ENCODE measurements at regions not wholly inside any gene's neighbourhood (a gene's known extent, or its start where the extent isn't known, plus 50 kb on each side); places are given as distances from the start of the nearest gene placed in this dataset.
"Not testable (repeated sequence)": the region's sequence is repeated elsewhere in the genome, so short reads cannot be mapped to it uniquely, and the experiment has no call there.

GRCh38 chr14:40221428-40221827 is 789.2 kb upstream of the FBXO33 start:
- TF ChIP-seq ZFX (IDR thresholded peaks at IDR 0.05; ENCODE audit: borderline replicate concordance) (no peak), CTCF (IDR thresholded peaks at IDR 0.05) (no peak)
- peak overlapping the region; percentile 94 for H3K27ac ChIP-seq

- no peak for TF ChIP-seq ZFX (IDR thresholded peaks at IDR 0.05; ENCODE audit: borderline replicate concordance)
- TF ChIP-seq CTCF (IDR thresholded peaks at IDR 0.05) = no peak
- no peak overlapping the region for H3K27ac ChIP-seq
Measured at GRCh38 chr14:40219032-40219431, 786.8 kb upstream of the FBXO33 start.

- TF ChIP-seq ZFX (IDR thresholded peaks at IDR 0.05; ENCODE audit: borderline replicate concordance) = no peak
- no peak for TF ChIP-seq CTCF (IDR thresholded peaks at IDR 0.05)
- H3K27ac ChIP-seq = no peak overlapping the region
Measured at GRCh38 chr14:40218282-40218941, 786.2 kb upstream of the FBXO33 start.

GRCh38 chr14:40216976-40217375 is 784.7 kb upstream of the FBXO33 start:
- no peak overlapping the region for H3K27ac ChIP-seq
- no peak for TF ChIP-seq ZFX (IDR thresholded peaks at IDR 0.05; ENCODE audit: borderline replicate concordance)
- no peak for TF ChIP-seq CTCF (IDR thresholded peaks at IDR 0.05)

- H3K27ac ChIP-seq = not testable (repeated sequence)
Measured at GRCh38 chr14:40216408-40216807, 784.2 kb upstream of the FBXO33 start.

- H3K27ac ChIP-seq = no peak overlapping the region
- TF ChIP-seq ZFX (IDR thresholded peaks at IDR 0.05; ENCODE audit: borderline replicate concordance) = no peak
- TF ChIP-seq CTCF (IDR thresholded peaks at IDR 0.05) = no peak
Measured at GRCh38 chr14:40213701-40214100, 781.5 kb upstream of the FBXO33 start.

- no peak for TF ChIP-seq ZFX (IDR thresholded peaks at IDR 0.05; ENCODE audit: borderline replicate concordance)
- TF ChIP-seq CTCF (IDR thresholded peaks at IDR 0.05) = no peak
- no peak overlapping the region for H3K27ac ChIP-seq
Measured at GRCh38 chr14:40204441-40205175, 772.4 kb upstream of the FBXO33 start.

Measured in 22Rv1 (cell line).